ENCODE measurements at regions not wholly inside any gene's neighbourhood (a gene's known extent, or its start where the extent isn't known, plus 50 kb on each side); places are given as distances from the start of the nearest gene placed in this dataset.

GRCh38 chr6:137692308-137692707, 174.8 kb upstream of the TNFAIP3 start:
- H3K9me3 ChIP-seq = no peaks in the 10 kb centered on the region
- whole genome bisulfite sequencing, 2 donors (ENCODE audit: low coverage in 1 of 2) = 73 to 89% methylated on average over 2 to 3 of the region's 3 CpGs
- no peaks in the 10 kb centered on the region for H3K27me3 ChIP-seq
- peaks cover 0 to 15% (median 0%) of the 10 kb centered on the region in 3 donors for H3K4me1 ChIP-seq
- no peak overlapping the region for H3K27ac ChIP-seq
- H3K4me3 ChIP-seq = no peak overlapping the region
- no peak for ATAC-seq
- H3K36me3 ChIP-seq = no peaks in the 10 kb centered on the region
- no peak for TF ChIP-seq EP300 (IDR thresholded peaks at IDR 0.05)
- no peak for TF ChIP-seq CTCF (IDR thresholded peaks at IDR 0.05)
- no peak for TF ChIP-seq POLR2A (IDR thresholded peaks at IDR 0.05)
- TF ChIP-seq POLR2AphosphoS5 (IDR thresholded peaks at IDR 0.05) = no peak

GRCh38 chr6:137692806-137693205, 174.3 kb upstream of the TNFAIP3 start:
- Histone ChIP-seq H3K36me3 (no peaks in the 10 kb centered on the region), H3K27ac (no peak overlapping the region), H3K4me1 (peaks cover 0 to 20% (median 0%) of the 10 kb centered on the region in 3 donors), H3K4me3 (no peak overlapping the region), H3K9me3 (no peaks in the 10 kb centered on the region), H3K27me3 (no peaks in the 10 kb centered on the region)
- ATAC-seq = no peak
- TF ChIP-seq EP300 (IDR thresholded peaks at IDR 0.05) (no peak), POLR2A (IDR thresholded peaks at IDR 0.05) (no peak), CTCF (IDR thresholded peaks at IDR 0.05) (no peak), POLR2AphosphoS5 (IDR thresholded peaks at IDR 0.05) (no peak)

- WGBS, 2 donors (ENCODE audit: low coverage in 1 of 2) = 56 to 100% methylated on average over 1 of the region's 1 CpG
Measured at GRCh38 chr6:137693711-137694110, 173.3 kb upstream of the TNFAIP3 start.

GRCh38 chr6:137696765-137697164, 170.3 kb upstream of the TNFAIP3 start:
- TF ChIP-seq POLR2AphosphoS5 (IDR thresholded peaks at IDR 0.05) (no peak), CTCF (IDR thresholded peaks at IDR 0.05) (no peak), EP300 (IDR thresholded peaks at IDR 0.05) (no peak), POLR2A (IDR thresholded peaks at IDR 0.05) (no peak)
- ATAC-seq = no peak
- no peak overlapping the region for H3K4me3 ChIP-seq
- H3K4me1 ChIP-seq = peaks cover 0 to 12% (median 0%) of the 10 kb centered on the region in 3 donors
- 51 to 65% methylated on average over 3 to 4 of the region's 4 CpGs for WGBS, 2 donors (ENCODE audit: low coverage in 1 of 2)
- peak overlapping the region in 1 of 4 donors; percentile 34 for H3K27ac ChIP-seq
- no peaks in the 10 kb centered on the region for H3K27me3 ChIP-seq
- H3K36me3 ChIP-seq = no peaks in the 10 kb centered on the region
- no peaks in the 10 kb centered on the region for H3K9me3 ChIP-seq

More at GRCh38 chr6:137693711-137694110, 173.3 kb upstream of the TNFAIP3 start:
- no peaks in the 10 kb centered on the region for H3K36me3 ChIP-seq
- peaks cover 0 to 22% (median 0%) of the 10 kb centered on the region in 3 donors for H3K4me1 ChIP-seq
- ATAC-seq = no peak
- TF ChIP-seq POLR2AphosphoS5 (IDR thresholded peaks at IDR 0.05) = no peak
- TF ChIP-seq POLR2A (IDR thresholded peaks at IDR 0.05) = no peak
- no peak for TF ChIP-seq CTCF (IDR thresholded peaks at IDR 0.05)
- TF ChIP-seq EP300 (IDR thresholded peaks at IDR 0.05) = no peak
- H3K9me3 ChIP-seq = no peaks in the 10 kb centered on the region
- no peak overlapping the region for H3K27ac ChIP-seq
- no peak overlapping the region for H3K4me3 ChIP-seq
- no peaks in the 10 kb centered on the region for H3K27me3 ChIP-seq

- TF ChIP-seq POLR2A (IDR thresholded peaks at IDR 0.05) (no peak), POLR2AphosphoS5 (IDR thresholded peaks at IDR 0.05) (no peak)
- Histone ChIP-seq H3K4me3 (no peak overlapping the region), H3K36me3 (no peaks in the 10 kb centered on the region), H3K9me3 (no peaks in the 10 kb centered on the region), H3K4me1 (peaks cover 0 to 12% (median 0%) of the 10 kb centered on the region in 3 donors), H3K27me3 (no peaks in the 10 kb centered on the region), H3K27ac (peak overlapping the region in 3 of 4 donors; percentile 33 to 63 (median 34))
- peak; percentile 22 for ATAC-seq
- 19 to 26% methylated on average over 2 of the region's 2 CpGs for WGBS, 2 donors (ENCODE audit: low coverage in 1 of 2)
Measured at GRCh38 chr6:137697267-137697938, 169.7 kb upstream of the TNFAIP3 start.

Measured in gastroesophageal sphincter (tissue), 4 donors.